HepG2 (cell line): ENCODE measurements at regions not wholly inside any gene's neighbourhood (a gene's known extent, or its start where the extent isn't known, plus 50 kb on each side); places are given as distances from the start of the nearest gene placed in this dataset.
A peak's percentile ranks its signal among the peaks of the same experiment; 100 is the strongest.

Source experiments
- ATAC-seq: fragments of 200-7000 bp; cut with Tn5 transposase; 3 replicates; pipeline ENCODE4 v1.9.1; 2020; ENCODE audit warnings: mild to moderate bottlenecking, moderate library complexity
- BruUV-seq: library from RNA; stranded (reverse); fragments of 400-500 nt; replicated peaks from 2 replicates; lab custom pipeline; 2021; lab: Mats Ljungman, UMichigan
- CTCF ChIA-PET: fragments of 300-600 bp; formaldehyde crosslinking; extraction: SDS; loops from one replicate; lab custom pipeline; 2021; ENCODE audit warnings: low total read pairs, inconsistent platforms, low intra/inter-chr PET ratio; lab: Yijun Ruan, JAX
- POLR2A ChIA-PET: fragments of 350-600 bp; sonication (Branson Sonifier 250); formaldehyde crosslinking; loops from one replicate; lab custom pipeline; 2020; ENCODE audit warnings: antibody characterized with exemption, inconsistent platforms; lab: Yijun Ruan, JAX
- DNase-seq: peaks from one replicate; pipeline ENCODE4 v3.0.0-alpha.2; 2015; ENCODE audit warnings: low spot score
- FAIRE-seq: peaks from 3 replicates; lab custom pipeline; 2011; peaks lifted over from hg19 to GRCh38; lab: Jason Lieb, UNC
- H2AFZ ChIP-seq: one replicate; pipeline ENCODE4 v1.6.1; 2011; ENCODE audit warnings: low read length, inconsistent platforms
- H3K27ac ChIP-seq: fragments of 300-600 bp; 3 replicates; pipeline ENCODE4 v1.8.0; 2011; ENCODE audit warnings: mixed run types, mild to moderate bottlenecking, mixed read lengths, low read length, inconsistent platforms; ENCODE audit not compliant: insufficient read depth; ENCODE audit errors: extremely low read length
- H3K27me3 ChIP-seq, 2 experiments: fragments of 200-600 bp in 1 of 2; 2 replicates in 1 of 2; 3 replicates in 1 of 2; pipeline versions ENCODE4 v1.6.0 to v1.8.0; 2011; ENCODE audit warnings: low read length in 2 of 2, mild to moderate bottlenecking in 2 of 2, moderate library complexity in 2 of 2, inconsistent platforms in 1 of 2; ENCODE audit not compliant: insufficient read depth in 2 of 2, control insufficient read depth in 1 of 2
- H3K36me3 ChIP-seq, 2 experiments: fragments of 200-600 bp in 1 of 2; replicated peaks in 1 of 2; 2 replicates in 1 of 2; 3 replicates in 1 of 2; pipeline versions ENCODE4 v1.5.1 to v1.8.0; 2011; ENCODE audit warnings: low read length in 2 of 2, inconsistent platforms in 1 of 2; ENCODE audit not compliant: insufficient read depth in 2 of 2, control insufficient read depth in 1 of 2
- H3K4me1 ChIP-seq: 2 replicates; pipeline ENCODE4 v1.5.1; 2012; ENCODE audit warnings: low read length, inconsistent platforms; ENCODE audit not compliant: insufficient read depth
- H3K4me2 ChIP-seq: 2 replicates; pipeline ENCODE4 v1.6.0; 2011; ENCODE audit warnings: low read depth, low read length, inconsistent platforms
- H3K4me3 ChIP-seq, 3 experiments: fragments of 200-600 bp in 1 of 3; sonication (generic), shearing (Covaris generic) in 1 of 3; replicated peaks in 1 of 3; 2 replicates each; pipeline ENCODE4 v1.5.1; 2011 to 2016; ENCODE audit warnings: low read length in 3 of 3, inconsistent platforms in 2 of 3, low read depth in 2 of 3, mild to moderate bottlenecking in 2 of 3, control low read depth in 1 of 3, mixed read lengths in 1 of 3; ENCODE audit not compliant: insufficient read depth in 1 of 3
- H3K79me2 ChIP-seq: one replicate; pipeline ENCODE4 v1.6.1; 2011; ENCODE audit warnings: low read length, inconsistent platforms; ENCODE audit not compliant: insufficient read depth
- H3K9ac ChIP-seq: 2 replicates; pipeline ENCODE4 v1.6.0; 2011; ENCODE audit warnings: mild to moderate bottlenecking, low read depth, low read length, inconsistent platforms; ENCODE audit not compliant: insufficient read depth
- H3K9me3 ChIP-seq: 2 replicates; pipeline ENCODE4 v1.5.1; 2012; ENCODE audit warnings: mild to moderate bottlenecking, low read length
- H4K20me1 ChIP-seq: 2 replicates; pipeline ENCODE4 v1.6.0; 2011; ENCODE audit warnings: inconsistent platforms, mild to moderate bottlenecking, low read length, moderate library complexity; ENCODE audit not compliant: insufficient read depth
- CHCHD3 ChIP-seq: sonication (generic); formaldehyde crosslinking; IDR thresholded peaks from 2 replicates; pipeline ENCODE4 v1.8.0; 2022; ENCODE audit warnings: mild to moderate bottlenecking, missing genetic modification reagents, moderate library complexity
- JUN ChIP-seq: sonication (generic); formaldehyde crosslinking; IDR thresholded peaks from 2 replicates; pipeline ENCODE4 v1.4.0; 2020; ENCODE audit warnings: mild to moderate bottlenecking, missing genetic modification reagents
- KAT7 ChIP-seq: IDR thresholded peaks from 2 replicates; pipeline ENCODE4 v1.6.1; 2018; ENCODE audit warnings: borderline replicate concordance, missing compliant biosample characterization
- KLF13 ChIP-seq: sonication (generic); formaldehyde crosslinking; IDR thresholded peaks from 2 replicates; pipeline ENCODE4 v1.4.0; 2020; ENCODE audit warnings: mild to moderate bottlenecking, missing genetic modification reagents
- MAFK ChIP-seq, 2 experiments: IDR thresholded peaks in 1 of 2; conservative IDR thresholded peaks in 1 of 2; 2 replicates each; pipeline ENCODE4 v1.6.1; 2011; ENCODE audit warnings: improper control_type of control experiment in 2 of 2, low read length in 2 of 2
- MXD4 ChIP-seq: IDR thresholded peaks from 2 replicates; pipeline ENCODE4 v1.6.1; 2016; ENCODE audit warnings: mild to moderate bottlenecking, missing biosample characterization, missing genetic modification reagents
- NR2F2 ChIP-seq: IDR thresholded peaks from 2 replicates; pipeline ENCODE4 v1.6.1; 2012; ENCODE audit warnings: low read depth, inconsistent platforms, borderline replicate concordance
- NRL ChIP-seq: sonication (generic); formaldehyde crosslinking; IDR thresholded peaks from 2 replicates; pipeline ENCODE4 v1.5.0; 2020; ENCODE audit warnings: missing genetic modification reagents, mild to moderate bottlenecking, moderate library complexity, borderline replicate concordance
- POLR2AphosphoS2 ChIP-seq: IDR thresholded peaks from 2 replicates; pipeline ENCODE4 v1.6.1; 2011; ENCODE audit warnings: low read depth, low read length, improper control_type of control experiment
- RBAK ChIP-seq: sonication (generic); formaldehyde crosslinking; IDR thresholded peaks from 2 replicates; pipeline ENCODE4 v1.5.1; 2020; ENCODE audit warnings: mild to moderate bottlenecking, missing genetic modification reagents
- SMARCE1 ChIP-seq: fragments of 450-650 bp; IDR thresholded peaks from 2 replicates; pipeline ENCODE4 v1.6.1; 2017; ENCODE audit warnings: borderline replicate concordance
- SOX6 ChIP-seq, 2 experiments: fragments of 450-650 bp in 1 of 2; sonication (generic) in 1 of 2; formaldehyde crosslinking in 1 of 2; IDR thresholded peaks; 2 replicates each; pipeline versions ENCODE4 v1.4.0 to v1.6.1; 2017 to 2020; ENCODE audit warnings: antibody characterized with exemption in 1 of 2, mild to moderate bottlenecking in 1 of 2, missing genetic modification reagents in 1 of 2
- TOPORS ChIP-seq: sonication (generic); formaldehyde crosslinking; IDR thresholded peaks from 2 replicates; pipeline ENCODE4 v1.8.0; 2023; ENCODE audit warnings: mild to moderate bottlenecking, missing genetic modification reagents
- ZKSCAN1 ChIP-seq: fragments of 150-350 bp; IDR thresholded peaks from 2 replicates; pipeline ENCODE4 v1.6.1; 2014; ENCODE audit warnings: low read length
- ZNF607 ChIP-seq: sonication (generic); formaldehyde crosslinking; IDR thresholded peaks from 2 replicates; pipeline ENCODE4 v1.5.1; 2020; ENCODE audit warnings: missing genetic modification reagents, mild to moderate bottlenecking, borderline replicate concordance
- WGBS: methylation state at CpG from one replicate; pipeline ENCODE4 v1.1.6; 2017; ENCODE audit warnings: low lambda C conversion rate; 5-methylcytosine and 5-hydroxymethylcytosine counted together
- in situ Hi-C: cut with HindIII; loops from 2 replicates; pipeline ENCODE4 v1.10.0; 2017; ENCODE audit warnings: low pct_unique_long_range_greater_than_20kb; ENCODE audit not compliant: extremely low pct_ligation_motif_present
- intact Hi-C: fragments of 100-400 bp; cut with micrococcal nuclease; formaldehyde crosslinking; loops from one replicate; pipeline ENCODE4 v1.10.0; 2022; ENCODE audit not compliant: unreplicated experiment
- TF ChIP-seq, protein P1 (sequence below): sonication (generic); formaldehyde crosslinking; IDR thresholded peaks from 2 replicates; pipeline ENCODE4 v1.4.0; 2020; ENCODE audit warnings: missing genetic modification reagents
- TF ChIP-seq, protein P2 (sequence below): IDR thresholded peaks from 2 replicates; pipeline ENCODE4 v1.6.1; 2012; ENCODE audit warnings: low read length, improper control_type of control experiment

DNA sequence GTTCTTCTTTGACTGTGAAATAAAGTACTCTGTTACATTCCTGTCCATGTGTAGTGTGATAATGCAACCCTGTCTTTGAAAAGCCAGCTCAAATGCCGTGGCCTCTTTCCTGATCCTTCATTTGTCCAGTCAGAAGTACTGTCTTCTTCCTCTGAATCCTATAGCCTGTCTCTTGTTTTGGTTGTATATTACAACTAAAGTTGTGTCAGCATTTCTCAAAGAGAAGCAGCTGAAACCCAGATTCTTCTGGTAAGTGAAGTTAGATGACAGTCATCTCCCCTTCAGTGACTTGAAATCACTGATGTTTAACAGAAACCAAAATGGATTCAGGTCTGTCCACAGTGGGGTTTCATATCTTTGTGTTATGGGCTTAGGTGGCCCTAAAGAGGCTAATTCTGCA is 196.2 kb downstream of the PCSK1 start:
- in situ Hi-C loops (no loop called here), intact Hi-C loops (no loop called here)
- Histone ChIP-seq H3K9me3 (peaks cover 10% of the 10 kb centered on the region), H3K36me3 (no peaks in the 10 kb centered on the region), H3K79me2 (no peaks in the 10 kb centered on the region), H3K27me3 (no peaks in the 10 kb centered on the region), H2AFZ (no peak overlapping the region), H3K9ac (no peak overlapping the region), H3K4me3 (no peak overlapping the region), H3K27ac (no peak overlapping the region), H3K4me2 (no peak overlapping the region), H3K4me1 (peaks cover 14% of the 10 kb centered on the region), H4K20me1 (no peaks in the 10 kb centered on the region)
- no TSS peak for BruUV-seq
- FAIRE-seq, result no peak
- CTCF ChIA-PET, result no interaction called here
- DNase-seq, result no peak
- WGBS, result 94% methylated on average over 1 of the region's 1 CpG
- POLR2A ChIA-PET, result no interaction called here
- no peak for ATAC-seq
- TF ChIP-seq JUN (CRISPR knock-in tag), result no peak
- peak; percentile 17 to 63; a peak in 2 of 4 replicates for TF ChIP-seq MAFK (conservative IDR thresholded peaks at IDR 0.05 in 1 of 2, IDR thresholded peaks at IDR 0.05 in 1 of 2; ENCODE audit: low read length in 2 of 2)
- no peak for TF ChIP-seq TOPORS
- no peak for TF ChIP-seq CHCHD3 (CRISPR knock-in tag)
- no peak for TF ChIP-seq SOX6 (IDR thresholded peaks at IDR 0.05)
- TF ChIP-seq SOX6 (CRISPR knock-in tag; IDR thresholded peaks at IDR 0.05), result no peak
- no peak for TF ChIP-seq ZKSCAN1
- no peak for TF ChIP-seq ZNF607 (CRISPR knock-in tag)
- TF ChIP-seq, protein P1, sequence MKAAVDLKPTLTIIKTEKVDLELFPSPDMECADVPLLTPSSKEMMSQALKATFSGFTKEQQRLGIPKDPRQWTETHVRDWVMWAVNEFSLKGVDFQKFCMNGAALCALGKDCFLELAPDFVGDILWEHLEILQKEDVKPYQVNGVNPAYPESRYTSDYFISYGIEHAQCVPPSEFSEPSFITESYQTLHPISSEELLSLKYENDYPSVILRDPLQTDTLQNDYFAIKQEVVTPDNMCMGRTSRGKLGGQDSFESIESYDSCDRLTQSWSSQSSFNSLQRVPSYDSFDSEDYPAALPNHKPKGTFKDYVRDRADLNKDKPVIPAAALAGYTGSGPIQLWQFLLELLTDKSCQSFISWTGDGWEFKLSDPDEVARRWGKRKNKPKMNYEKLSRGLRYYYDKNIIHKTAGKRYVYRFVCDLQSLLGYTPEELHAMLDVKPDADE (CRISPR knock-in tag), result no peak

DNA sequence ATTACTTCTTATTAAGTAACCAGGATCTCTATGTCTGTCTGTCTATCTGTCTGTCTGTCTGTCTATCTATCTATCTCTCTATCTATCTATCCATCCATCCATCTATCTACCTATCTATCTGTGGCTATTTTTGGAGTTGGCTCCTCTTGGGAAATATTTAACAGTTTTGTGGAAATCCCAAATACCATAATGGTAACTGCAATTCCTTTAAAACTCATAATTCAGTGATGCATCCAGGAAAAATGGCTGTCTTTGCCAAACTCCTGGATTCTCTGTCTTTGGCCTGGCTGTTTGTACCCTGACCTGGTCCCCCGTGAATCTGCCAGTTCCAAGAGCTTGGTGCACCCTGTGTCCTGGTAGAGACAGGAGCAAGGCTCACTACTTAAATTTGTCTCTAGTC is 197.0 kb downstream of the PCSK1 start:
- BruUV-seq, result no TSS peak
- ATAC-seq, result no peak
- no peak for DNase-seq
- no peak for FAIRE-seq
- H3K4me3 ChIP-seq, result no peak overlapping the region
- H3K4me2 ChIP-seq, result no peak overlapping the region
- H3K4me1 ChIP-seq, result peaks cover 14% of the 10 kb centered on the region
- no peaks in the 10 kb centered on the region for H4K20me1 ChIP-seq
- no peaks in the 10 kb centered on the region for H3K79me2 ChIP-seq
- H3K36me3 ChIP-seq, result no peaks in the 10 kb centered on the region
- ChIA-PET POLR2A (no interaction called here), CTCF (no interaction called here)
- intact Hi-C loops, result no loop called here
- in situ Hi-C loops, result no loop called here
- no peaks in the 10 kb centered on the region for H3K27me3 ChIP-seq
- H3K9ac ChIP-seq, result no peak overlapping the region
- WGBS, result 91% methylated on average over 1 of the region's 1 CpG
- no peak overlapping the region for H3K27ac ChIP-seq
- H2AFZ ChIP-seq, result no peak overlapping the region
- peaks cover 10% of the 10 kb centered on the region for H3K9me3 ChIP-seq
- TF ChIP-seq KAT7 (CRISPR knock-in tag) (no peak), SMARCE1 (no peak), MXD4 (CRISPR knock-in tag) (no peak), RBAK (no peak), NRL (CRISPR knock-in tag) (no peak), POLR2AphosphoS2 (no peak), KLF13 (no peak), NR2F2 (no peak)
- TF ChIP-seq, protein P2, sequence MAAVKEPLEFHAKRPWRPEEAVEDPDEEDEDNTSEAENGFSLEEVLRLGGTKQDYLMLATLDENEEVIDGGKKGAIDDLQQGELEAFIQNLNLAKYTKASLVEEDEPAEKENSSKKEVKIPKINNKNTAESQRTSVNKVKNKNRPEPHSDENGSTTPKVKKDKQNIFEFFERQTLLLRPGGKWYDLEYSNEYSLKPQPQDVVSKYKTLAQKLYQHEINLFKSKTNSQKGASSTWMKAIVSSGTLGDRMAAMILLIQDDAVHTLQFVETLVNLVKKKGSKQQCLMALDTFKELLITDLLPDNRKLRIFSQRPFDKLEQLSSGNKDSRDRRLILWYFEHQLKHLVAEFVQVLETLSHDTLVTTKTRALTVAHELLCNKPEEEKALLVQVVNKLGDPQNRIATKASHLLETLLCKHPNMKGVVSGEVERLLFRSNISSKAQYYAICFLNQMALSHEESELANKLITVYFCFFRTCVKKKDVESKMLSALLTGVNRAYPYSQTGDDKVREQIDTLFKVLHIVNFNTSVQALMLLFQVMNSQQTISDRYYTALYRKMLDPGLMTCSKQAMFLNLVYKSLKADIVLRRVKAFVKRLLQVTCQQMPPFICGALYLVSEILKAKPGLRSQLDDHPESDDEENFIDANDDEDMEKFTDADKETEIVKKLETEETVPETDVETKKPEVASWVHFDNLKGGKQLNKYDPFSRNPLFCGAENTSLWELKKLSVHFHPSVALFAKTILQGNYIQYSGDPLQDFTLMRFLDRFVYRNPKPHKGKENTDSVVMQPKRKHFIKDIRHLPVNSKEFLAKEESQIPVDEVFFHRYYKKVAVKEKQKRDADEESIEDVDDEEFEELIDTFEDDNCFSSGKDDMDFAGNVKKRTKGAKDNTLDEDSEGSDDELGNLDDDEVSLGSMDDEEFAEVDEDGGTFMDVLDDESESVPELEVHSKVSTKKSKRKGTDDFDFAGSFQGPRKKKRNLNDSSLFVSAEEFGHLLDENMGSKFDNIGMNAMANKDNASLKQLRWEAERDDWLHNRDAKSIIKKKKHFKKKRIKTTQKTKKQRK, result no peak
